ENCODE measurements at regions not wholly inside any gene's neighbourhood (a gene's known extent, or its start where the extent isn't known, plus 50 kb on each side); places are given as distances from the start of the nearest gene placed in this dataset.
"Not testable (repeated sequence)": the region's sequence is repeated elsewhere in the genome, so short reads cannot be mapped to it uniquely, and the experiment has no call there.

DNA sequence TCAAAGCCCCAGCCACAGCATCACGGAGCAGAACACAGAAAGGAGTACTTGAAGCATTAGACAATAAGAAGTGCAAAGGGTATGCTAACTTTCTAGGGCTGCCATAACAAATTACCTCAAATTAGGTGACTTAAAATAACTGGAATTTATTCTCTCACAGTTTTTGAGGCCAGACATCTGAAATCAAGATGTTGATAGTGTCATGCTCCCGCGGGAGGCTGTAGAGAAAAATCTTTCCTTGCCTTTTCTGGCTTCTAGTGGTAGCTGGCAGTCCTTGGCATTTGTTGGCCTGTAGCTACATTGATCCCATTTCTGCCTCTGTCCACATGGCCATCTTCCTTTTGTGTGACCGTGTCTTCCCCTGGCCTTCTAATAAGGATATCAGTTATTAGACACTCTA, 51.9 kb upstream of the SPDL1 start:
- no peak for DNase-seq

DNA sequence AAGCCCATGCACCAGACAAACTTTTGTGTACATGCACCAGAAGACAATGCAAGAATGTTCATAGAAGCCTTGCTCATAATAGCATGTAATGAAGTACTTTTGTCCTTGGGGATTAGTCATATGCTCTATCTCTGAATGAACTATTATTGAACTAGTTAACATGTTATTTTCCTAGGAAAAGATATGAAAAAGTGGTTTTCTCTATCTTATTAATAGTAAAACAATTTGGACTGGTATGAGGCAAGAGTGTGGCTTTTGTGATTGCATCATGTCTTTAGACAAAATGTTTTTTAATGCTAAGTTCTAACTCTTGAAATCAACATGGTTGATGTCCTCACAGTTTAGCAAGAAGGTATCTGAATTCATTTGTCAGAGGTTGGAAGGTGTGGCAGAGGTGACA, 55.7 kb upstream of the SPDL1 start:
- no peak for DNase-seq

- DNase-seq: no peak
Observed at GRCh38 chr5:169527066-169527465, 56.5 kb upstream of the SPDL1 start.

- no peak for DNase-seq
Observed at GRCh38 chr5:169522851-169523250, 60.7 kb upstream of the SPDL1 start.

- no peak for DNase-seq
Observed at GRCh38 chr5:169521366-169521983, 62.1 kb upstream of the SPDL1 start.

DNA sequence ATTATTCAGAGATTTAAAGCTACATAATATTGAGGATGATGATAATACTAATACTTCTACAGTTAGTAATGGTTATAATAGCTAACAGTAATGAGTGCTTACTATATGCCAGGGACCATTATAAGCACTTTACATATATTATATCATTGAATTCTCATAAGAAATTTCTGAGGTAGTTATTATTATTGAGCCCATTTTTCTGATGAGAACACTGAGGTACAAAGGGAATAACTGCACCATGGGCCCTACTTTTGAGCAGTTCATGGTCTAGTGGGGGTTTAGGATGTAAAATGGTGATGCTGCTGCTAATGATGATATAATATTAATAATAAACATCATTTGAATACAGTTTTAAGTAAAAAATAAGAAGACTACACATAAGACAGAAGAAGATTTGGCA, 64.2 kb upstream of the SPDL1 start:
- DNase-seq: no peak

DNA sequence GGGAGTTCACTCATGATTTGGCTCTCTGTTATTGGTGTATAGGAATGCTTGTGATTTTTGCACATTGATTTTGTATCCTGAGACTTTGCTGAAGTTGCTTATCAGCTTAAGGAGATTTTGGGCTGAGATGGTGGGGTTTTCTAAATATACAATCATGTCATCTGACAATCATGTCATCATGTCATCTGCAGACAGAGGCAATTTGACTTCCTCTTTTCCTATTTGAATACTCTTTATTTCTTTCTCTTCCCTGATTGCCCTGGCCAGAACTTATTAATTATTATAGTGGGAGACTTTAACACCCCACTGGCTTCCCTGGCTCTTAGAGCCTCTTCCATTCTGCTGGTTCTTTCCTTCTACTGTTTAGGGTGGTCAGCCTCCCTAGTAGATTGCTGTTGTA, 64.8 kb upstream of the SPDL1 start:
- DNase-seq: not testable (repeated sequence)

DNA sequence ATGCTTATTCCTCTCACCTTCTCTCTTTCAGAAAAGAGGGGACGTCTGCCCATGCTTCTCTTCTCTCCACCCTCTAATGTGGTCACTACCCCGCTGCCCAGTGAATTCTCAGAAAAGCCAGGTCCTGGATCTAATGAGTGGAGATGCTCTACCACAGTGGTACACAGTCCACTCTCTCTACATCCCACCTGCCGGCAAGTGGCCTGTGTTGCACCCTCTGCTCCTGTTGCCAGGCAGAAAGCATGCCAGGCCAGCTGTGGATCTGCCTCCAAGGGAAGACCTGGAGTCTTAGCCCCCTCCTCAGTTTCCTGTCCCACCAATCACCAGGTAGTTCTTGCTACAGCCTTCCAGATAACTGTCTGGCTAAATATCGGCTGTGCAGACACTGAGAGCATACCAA, 71.2 kb upstream of the SPDL1 start:
- DNase-seq: no peak

DNA sequence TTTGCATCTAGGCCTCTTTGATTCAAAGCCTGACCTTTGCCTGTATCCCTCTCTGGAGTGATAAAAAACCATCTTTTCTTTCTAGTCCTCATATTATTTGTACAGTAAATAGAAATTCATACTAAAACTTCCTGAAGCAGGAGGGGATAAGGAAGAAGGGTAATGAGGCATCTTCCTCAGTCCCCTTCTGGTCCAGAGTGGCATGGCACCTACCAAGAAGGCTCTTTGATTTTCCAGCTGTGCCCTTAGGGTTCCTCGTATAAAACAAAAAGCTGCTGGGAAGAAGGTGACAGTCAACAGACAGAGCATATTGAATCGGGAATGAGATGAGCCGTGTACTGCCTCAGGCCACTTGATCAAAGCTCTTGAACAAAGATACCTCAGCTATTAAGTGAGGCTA, 71.9 kb upstream of the SPDL1 start:
- DNase-seq: no peak

DNA sequence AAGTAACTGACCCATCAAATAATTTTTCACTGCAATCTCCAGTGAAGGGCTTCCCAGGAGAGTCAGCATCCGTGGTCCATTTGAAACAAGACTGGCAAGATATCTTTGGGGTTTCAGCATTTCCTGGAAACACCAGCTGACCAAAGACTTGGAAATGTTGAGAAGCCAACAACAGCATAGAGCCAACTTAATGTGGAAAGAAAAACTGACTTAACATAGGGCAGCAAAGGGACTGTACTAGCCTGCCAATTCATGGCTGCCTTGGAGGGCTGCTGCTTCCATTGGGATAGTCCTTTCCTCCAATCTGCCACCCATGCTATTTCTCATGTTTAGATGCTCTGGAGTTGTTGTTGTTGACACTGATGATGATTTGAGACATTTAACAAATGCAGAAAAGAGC, 76.5 kb upstream of the SPDL1 start:
- no peak for DNase-seq

- DNase-seq: no peak
Observed at GRCh38 chr5:169503886-169504285, 79.7 kb upstream of the SPDL1 start.

GRCh38 chr5:169499990-169500505, 83.5 kb upstream of the SPDL1 start:
- DNase-seq: no peak

- DNase-seq: no peak
Observed at GRCh38 chr5:169496878-169497277, 86.7 kb upstream of the SPDL1 start.

GRCh38 chr5:169494941-169495548, 88.5 kb upstream of the SPDL1 start:
- DNase-seq: no peak

- no peak for DNase-seq
Observed at GRCh38 chr5:169494383-169494935, 89.1 kb upstream of the SPDL1 start.

GRCh38 chr5:169474226-169474625, 109.3 kb upstream of the SPDL1 start:
- no peak for DNase-seq

DNA sequence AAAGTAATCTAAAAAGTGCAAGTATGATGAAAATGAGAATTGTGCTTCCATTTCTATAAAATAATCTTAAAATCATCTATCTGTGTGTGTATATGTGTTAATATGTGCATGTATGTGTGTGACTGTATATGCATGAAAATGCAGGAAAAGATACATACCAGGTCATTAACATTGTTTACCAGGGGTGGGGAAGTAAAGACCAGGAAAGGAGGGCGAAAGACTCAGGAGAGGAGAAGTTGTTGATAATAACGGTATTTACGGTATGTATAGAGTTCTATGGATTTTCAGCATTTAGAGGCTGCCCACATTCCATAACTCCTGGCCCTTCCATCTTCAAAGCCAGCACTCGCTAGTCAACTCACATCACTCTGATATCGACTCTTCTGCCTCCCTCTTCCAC, 111.0 kb upstream of the SPDL1 start:
- DNase-seq: no peak

DNA sequence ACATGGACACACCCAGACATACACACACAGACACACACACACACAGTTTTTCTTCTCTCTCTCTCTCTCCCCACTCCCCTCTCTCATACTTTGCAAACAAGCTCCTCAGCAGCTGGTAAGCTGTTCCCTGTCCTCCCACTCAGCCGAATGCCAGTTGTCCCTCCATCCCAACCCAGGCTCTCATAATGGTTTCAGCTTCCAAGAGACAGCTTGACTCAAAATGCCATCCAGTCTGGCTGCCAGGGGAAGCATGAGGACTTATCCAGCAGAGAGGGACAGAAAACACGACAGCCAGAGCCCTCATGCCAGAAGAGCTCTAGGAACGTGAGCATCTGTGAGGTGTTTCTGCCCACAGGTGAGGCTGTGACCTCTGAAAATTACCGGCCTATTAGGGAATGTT, 112.6 kb upstream of the SPDL1 start:
- no peak for DNase-seq

DNA sequence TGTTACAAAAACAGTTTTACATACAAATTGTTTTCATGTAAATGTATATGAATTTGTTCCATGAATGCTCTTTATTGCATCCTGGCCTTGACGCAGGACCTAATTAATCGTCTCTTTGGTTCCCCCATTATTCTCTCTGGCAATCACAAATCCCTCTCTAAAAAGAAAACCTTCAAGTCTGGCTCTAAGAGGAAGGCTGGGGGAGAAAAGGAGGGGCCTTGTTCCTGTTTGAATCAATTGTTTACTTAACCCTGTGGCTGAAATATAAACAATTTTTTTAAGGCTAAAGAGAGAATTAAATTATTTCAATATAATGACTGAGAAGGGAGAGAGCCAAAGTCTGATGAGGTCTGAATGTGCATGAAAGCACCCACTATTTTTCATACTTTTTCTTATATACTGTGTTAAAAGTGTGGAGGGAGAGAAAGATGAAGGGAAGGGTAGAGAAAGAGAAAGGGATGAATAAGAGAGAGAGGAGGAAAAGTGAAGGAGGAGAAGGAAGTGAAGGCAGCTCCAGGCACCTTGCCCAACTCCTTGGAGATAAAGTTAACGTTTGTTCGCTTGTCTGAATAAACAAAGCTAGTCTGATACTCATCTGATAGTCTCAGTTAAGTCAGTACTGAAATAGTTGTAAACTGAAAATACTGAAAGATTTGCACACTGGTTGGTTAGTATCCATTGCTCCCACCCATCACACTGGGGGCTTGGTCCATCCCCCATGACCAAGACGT, 116.4 kb upstream of the SPDL1 start:
- DNase-seq: no peak

- no peak for DNase-seq
Observed at GRCh38 chr5:169460896-169461295, 122.7 kb upstream of the SPDL1 start.

DNA sequence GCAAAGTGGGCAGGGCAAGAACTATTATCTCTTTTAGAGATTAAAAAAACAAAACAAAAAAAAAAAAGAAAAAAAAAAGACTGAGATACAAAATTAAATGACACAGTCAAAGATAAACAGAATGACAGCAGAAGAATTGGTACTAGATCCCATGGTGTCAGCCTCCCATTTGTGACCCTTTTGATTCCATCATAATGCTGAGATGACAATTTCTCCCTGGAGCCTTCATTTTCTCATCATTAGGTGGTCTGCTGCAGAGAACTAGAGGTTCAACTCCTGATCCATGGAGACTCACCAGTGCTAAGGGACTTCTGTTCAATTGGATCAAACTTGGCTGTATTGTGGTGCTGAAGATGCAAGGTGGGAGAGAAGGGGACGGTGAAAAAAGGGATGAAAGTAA, 123.5 kb upstream of the SPDL1 start:
- DNase-seq: no peak

GRCh38 chr5:169458221-169458620, 125.4 kb upstream of the SPDL1 start:
- no peak for DNase-seq

GRCh38 chr5:169450464-169450863, 133.1 kb upstream of the SPDL1 start:
- DNase-seq: no peak

- DNase-seq: no peak
Observed at GRCh38 chr5:169448826-169449225, 134.7 kb upstream of the SPDL1 start.

Data from T1000 (cell line).